Natural killer cell (primary cell): ENCODE measurements at regions not wholly inside any gene's neighbourhood (a gene's known extent, or its start where the extent isn't known, plus 50 kb on each side); places are given as distances from the start of the nearest gene placed in this dataset.

ENCODE experiments used
- ATAC-seq, 3 donors: fragments of 150-1000 bp in 2 of 3; fragments of 200-7000 bp in 1 of 3; cut with Tn5 transposase; 1 replicate in 1 of 3; 2 replicates in 2 of 3; pipeline ENCODE4 v1.10.0; 2021; ENCODE audit warnings: mild to moderate bottlenecking in 2 of 3, moderate library complexity in 2 of 3
- DNase-seq, 2 donors: peaks; one replicate each; pipeline versions ENCODE4 v3.0.0 to v3.0.0-alpha.2; 2013 to 2021; ENCODE audit warnings: mixed read lengths in 1 of 2
- H3K27ac ChIP-seq: one replicate; pipeline ENCODE4 v1.5.1; 2013; ENCODE audit warnings: mild to moderate bottlenecking, low read length
- H3K27me3 ChIP-seq: one replicate; pipeline ENCODE4 v1.6.1; 2013; ENCODE audit warnings: low read length; ENCODE audit not compliant: control insufficient read depth, insufficient read depth
- H3K36me3 ChIP-seq: one replicate; pipeline ENCODE4 v1.6.1; 2013; ENCODE audit warnings: low read length; ENCODE audit not compliant: control insufficient read depth, insufficient read depth
- H3K4me1 ChIP-seq: one replicate; pipeline ENCODE4 v1.6.1; 2013; ENCODE audit warnings: low read length; ENCODE audit not compliant: control insufficient read depth, insufficient read depth
- H3K4me3 ChIP-seq: one replicate; pipeline ENCODE4 v1.5.1; 2013; ENCODE audit warnings: low read length
- H3K9me3 ChIP-seq: one replicate; pipeline ENCODE4 v1.6.1; 2013; ENCODE audit warnings: low read length; ENCODE audit not compliant: control insufficient read depth, insufficient read depth
- H3K27ac Mint-ChIP-seq, 2 donors: one replicate each; pipeline ENCODE4 v1.8.0; 2022; ENCODE audit warnings: mild to moderate bottlenecking in 2 of 2, mixed read lengths in 2 of 2, moderate library complexity in 1 of 2
- H3K27me3 Mint-ChIP-seq, 2 donors: one replicate each; pipeline ENCODE4 v1.8.0; 2022; ENCODE audit warnings: low read depth in 2 of 2, mixed read lengths in 2 of 2
- H3K36me3 Mint-ChIP-seq: one replicate; pipeline ENCODE4 v1.8.0; 2022; ENCODE audit warnings: mixed read lengths
- H3K4me1 Mint-ChIP-seq, 2 donors: one replicate each; pipeline ENCODE4 v1.8.0; 2022; ENCODE audit warnings: mixed read lengths in 2 of 2
- H3K4me3 Mint-ChIP-seq: one replicate; pipeline ENCODE4 v1.8.0; 2022; ENCODE audit warnings: mild to moderate bottlenecking, moderate library complexity, mixed read lengths
- H3K9me3 Mint-ChIP-seq, 2 donors: one replicate each; pipeline ENCODE4 v1.8.0; 2022; ENCODE audit warnings: mixed read lengths in 2 of 2
- WGBS: methylation state at CpG from one replicate; pipeline ENCODE4 v1.1.7; 2013; ENCODE audit warnings: missing lambda C conversion rate; ENCODE audit not compliant: insufficient coverage; 5-methylcytosine and 5-hydroxymethylcytosine counted together
- intact Hi-C: fragments of 100-400 bp; cut with micrococcal nuclease; formaldehyde crosslinking; loops from one replicate; pipeline ENCODE4 v1.14.2; 2022
- TF ChIP-seq, protein P1 (sequence below): fragments of 200-600 bp; IDR thresholded peaks from one replicate; pipeline ENCODE4 v1.8.0; 2022; ENCODE audit warnings: antibody characterized with exemption

DNA sequence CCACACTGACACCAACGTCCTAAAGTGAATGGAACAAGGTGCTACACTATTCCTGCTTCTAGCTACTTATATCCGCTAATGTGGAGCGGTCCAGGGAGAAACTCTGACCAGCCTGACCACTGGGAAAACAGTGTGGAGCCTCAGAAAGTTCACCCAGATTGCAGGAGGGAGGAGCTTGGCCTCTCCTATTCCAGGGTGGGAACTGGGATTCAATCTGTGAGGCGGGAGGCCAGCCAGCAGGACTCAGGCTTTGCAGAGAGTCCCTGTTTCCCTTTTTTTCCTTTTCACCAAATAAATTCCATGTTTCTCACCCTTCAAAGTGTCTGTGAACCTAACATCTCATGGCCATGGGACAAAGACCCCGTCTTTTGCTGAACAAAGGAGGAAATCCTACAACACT lies 86.4 kb upstream of the SEMA3C start:
- no peak for ATAC-seq
- Histone ChIP-seq H3K4me1 (no peaks in the 10 kb centered on the region), H3K4me3 (no peak overlapping the region), H3K9me3 (no peaks in the 10 kb centered on the region), H3K36me3 (no peaks in the 10 kb centered on the region), H3K27me3 (no peaks in the 10 kb centered on the region), H3K27ac (no peak overlapping the region)
- Mint-ChIP-seq H3K4me1 (no peaks in the 10 kb centered on the region), H3K27me3 (no peaks in the 10 kb centered on the region), H3K9me3 (peaks cover 12% of the 10 kb centered on the region in 2 donors), H3K36me3 (peaks cover 7% of the 10 kb centered on the region), H3K27ac (no peak overlapping the region), H3K4me3 (no peak overlapping the region)
- 84% methylated on average over 4 of the region's 5 CpGs for WGBS
- TF ChIP-seq, protein P1, sequence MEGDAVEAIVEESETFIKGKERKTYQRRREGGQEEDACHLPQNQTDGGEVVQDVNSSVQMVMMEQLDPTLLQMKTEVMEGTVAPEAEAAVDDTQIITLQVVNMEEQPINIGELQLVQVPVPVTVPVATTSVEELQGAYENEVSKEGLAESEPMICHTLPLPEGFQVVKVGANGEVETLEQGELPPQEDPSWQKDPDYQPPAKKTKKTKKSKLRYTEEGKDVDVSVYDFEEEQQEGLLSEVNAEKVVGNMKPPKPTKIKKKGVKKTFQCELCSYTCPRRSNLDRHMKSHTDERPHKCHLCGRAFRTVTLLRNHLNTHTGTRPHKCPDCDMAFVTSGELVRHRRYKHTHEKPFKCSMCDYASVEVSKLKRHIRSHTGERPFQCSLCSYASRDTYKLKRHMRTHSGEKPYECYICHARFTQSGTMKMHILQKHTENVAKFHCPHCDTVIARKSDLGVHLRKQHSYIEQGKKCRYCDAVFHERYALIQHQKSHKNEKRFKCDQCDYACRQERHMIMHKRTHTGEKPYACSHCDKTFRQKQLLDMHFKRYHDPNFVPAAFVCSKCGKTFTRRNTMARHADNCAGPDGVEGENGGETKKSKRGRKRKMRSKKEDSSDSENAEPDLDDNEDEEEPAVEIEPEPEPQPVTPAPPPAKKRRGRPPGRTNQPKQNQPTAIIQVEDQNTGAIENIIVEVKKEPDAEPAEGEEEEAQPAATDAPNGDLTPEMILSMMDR = no peak
- intact Hi-C loops = no loop called here
- no peak for DNase-seq

DNA sequence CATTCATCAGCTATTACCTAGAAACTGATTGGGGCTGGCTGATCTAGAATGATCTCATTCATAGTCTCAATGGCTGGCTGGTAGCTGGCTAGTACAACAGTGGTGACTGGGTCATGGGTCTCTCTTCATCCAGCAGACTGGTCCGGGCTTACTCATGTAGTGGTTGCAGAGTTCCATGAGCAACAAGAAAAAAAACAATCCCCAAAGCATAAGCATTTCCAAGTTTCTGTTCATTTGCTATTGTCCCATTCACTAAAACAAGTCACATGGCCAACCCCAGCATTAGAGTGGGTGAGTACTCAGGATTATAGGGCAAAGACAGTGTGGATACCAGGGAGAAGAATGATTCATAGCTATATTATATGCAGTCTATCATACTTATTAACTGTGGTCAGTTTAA lies 85.2 kb upstream of the SEMA3C start:
- H3K9me3 ChIP-seq = no peaks in the 10 kb centered on the region
- WGBS = 73% methylated on average over 1 of the region's 1 CpG
- H3K27me3 ChIP-seq = no peaks in the 10 kb centered on the region
- Mint-ChIP-seq H3K27me3 (no peaks in the 10 kb centered on the region), H3K4me1 (no peaks in the 10 kb centered on the region), H3K36me3 (peaks cover 5% of the 10 kb centered on the region), H3K9me3 (peaks cover 12% of the 10 kb centered on the region in 2 donors), H3K4me3 (no peak overlapping the region), H3K27ac (no peak overlapping the region)
- no peak overlapping the region for H3K27ac ChIP-seq
- DNase-seq (no peak), ATAC-seq (no peak)
- H3K4me1 ChIP-seq = no peaks in the 10 kb centered on the region
- H3K36me3 ChIP-seq = no peaks in the 10 kb centered on the region
- no peak overlapping the region for H3K4me3 ChIP-seq
- TF ChIP-seq, protein P1 = no peak
- intact Hi-C loops = no loop called here

DNA sequence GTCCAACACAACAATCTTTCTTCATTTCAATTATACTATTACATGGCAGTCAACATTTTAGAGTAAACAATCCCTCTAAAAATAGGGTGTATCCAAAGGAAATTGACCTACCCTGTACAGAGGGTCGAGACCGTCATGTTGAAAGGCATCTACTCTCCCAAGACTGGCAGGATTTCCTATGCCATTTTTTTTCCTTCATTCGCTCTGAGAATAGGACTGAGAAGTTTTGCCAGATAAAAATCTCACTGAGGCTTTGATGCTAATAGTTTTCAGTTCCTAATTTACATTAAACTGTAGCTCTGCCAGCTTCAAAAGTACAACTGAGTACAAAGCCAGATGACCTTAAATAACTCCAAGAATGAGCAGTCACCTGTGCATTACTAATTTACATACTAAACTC lies 84.5 kb upstream of the SEMA3C start:
- WGBS = 80% methylated on average over 3 of the region's 3 CpGs
- Mint-ChIP-seq H3K4me1 (no peaks in the 10 kb centered on the region), H3K36me3 (no peaks in the 10 kb centered on the region), H3K4me3 (no peak overlapping the region), H3K27me3 (no peaks in the 10 kb centered on the region), H3K9me3 (peaks cover 8% of the 10 kb centered on the region in 2 donors), H3K27ac (no peak overlapping the region)
- Histone ChIP-seq H3K36me3 (no peaks in the 10 kb centered on the region), H3K4me1 (no peaks in the 10 kb centered on the region), H3K9me3 (no peaks in the 10 kb centered on the region), H3K27me3 (no peaks in the 10 kb centered on the region), H3K27ac (no peak overlapping the region), H3K4me3 (no peak overlapping the region)
- TF ChIP-seq, protein P1 = no peak
- no peak for DNase-seq
- intact Hi-C loops = no loop called here
- ATAC-seq = no peak

DNA sequence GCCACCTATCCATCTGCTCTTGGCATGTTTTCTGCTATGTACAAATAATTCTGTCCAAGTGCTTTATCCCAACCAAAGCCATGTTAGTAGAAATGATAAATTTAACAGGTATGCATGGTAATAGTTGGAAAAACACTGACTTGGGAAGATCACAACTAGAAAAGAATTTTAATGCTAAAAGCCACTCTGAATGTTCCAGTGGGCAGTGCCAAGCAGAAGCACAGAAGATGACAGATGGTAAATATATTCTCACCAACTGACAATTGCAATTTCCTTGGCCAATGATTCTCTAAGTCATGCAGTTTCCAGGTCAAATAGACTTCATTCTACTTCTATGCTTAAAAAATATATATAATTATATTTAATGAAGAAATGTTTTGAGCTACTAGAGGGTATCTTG lies 83.6 kb upstream of the SEMA3C start:
- ATAC-seq (no peak), DNase-seq (no peak)
- H3K27me3 Mint-ChIP-seq = no peaks in the 10 kb centered on the region
- Histone ChIP-seq H3K27ac (no peak overlapping the region), H3K27me3 (no peaks in the 10 kb centered on the region), H3K9me3 (no peaks in the 10 kb centered on the region), H3K36me3 (no peaks in the 10 kb centered on the region), H3K4me1 (no peaks in the 10 kb centered on the region), H3K4me3 (no peak overlapping the region)
- peaks cover 4 to 8% of the 10 kb centered on the region in 2 donors for H3K9me3 Mint-ChIP-seq
- no peak overlapping the region for H3K27ac Mint-ChIP-seq
- no peaks in the 10 kb centered on the region for H3K4me1 Mint-ChIP-seq
- TF ChIP-seq, protein P1 = no peak
- H3K36me3 Mint-ChIP-seq = no peaks in the 10 kb centered on the region
- intact Hi-C loops = no loop called here
- H3K4me3 Mint-ChIP-seq = no peak overlapping the region
